Stimulated activated CD8-positive, alpha-beta memory T cell treated with anti-CD3 and anti-CD28 coated beads, Interleukin-7, amount 100 ng/mL, for 1 hour (primary cell): ENCODE measurements at regions not wholly inside any gene's neighbourhood (a gene's known extent, or its start where the extent isn't known, plus 50 kb on each side); places are given as distances from the start of the nearest gene placed in this dataset.

Experiments
- DNase-seq, 2 donors: peaks; one replicate each; pipeline ENCODE4 v3.0.0-alpha.2; 2020; ENCODE audit warnings: low read depth in 2 of 2

DNA sequence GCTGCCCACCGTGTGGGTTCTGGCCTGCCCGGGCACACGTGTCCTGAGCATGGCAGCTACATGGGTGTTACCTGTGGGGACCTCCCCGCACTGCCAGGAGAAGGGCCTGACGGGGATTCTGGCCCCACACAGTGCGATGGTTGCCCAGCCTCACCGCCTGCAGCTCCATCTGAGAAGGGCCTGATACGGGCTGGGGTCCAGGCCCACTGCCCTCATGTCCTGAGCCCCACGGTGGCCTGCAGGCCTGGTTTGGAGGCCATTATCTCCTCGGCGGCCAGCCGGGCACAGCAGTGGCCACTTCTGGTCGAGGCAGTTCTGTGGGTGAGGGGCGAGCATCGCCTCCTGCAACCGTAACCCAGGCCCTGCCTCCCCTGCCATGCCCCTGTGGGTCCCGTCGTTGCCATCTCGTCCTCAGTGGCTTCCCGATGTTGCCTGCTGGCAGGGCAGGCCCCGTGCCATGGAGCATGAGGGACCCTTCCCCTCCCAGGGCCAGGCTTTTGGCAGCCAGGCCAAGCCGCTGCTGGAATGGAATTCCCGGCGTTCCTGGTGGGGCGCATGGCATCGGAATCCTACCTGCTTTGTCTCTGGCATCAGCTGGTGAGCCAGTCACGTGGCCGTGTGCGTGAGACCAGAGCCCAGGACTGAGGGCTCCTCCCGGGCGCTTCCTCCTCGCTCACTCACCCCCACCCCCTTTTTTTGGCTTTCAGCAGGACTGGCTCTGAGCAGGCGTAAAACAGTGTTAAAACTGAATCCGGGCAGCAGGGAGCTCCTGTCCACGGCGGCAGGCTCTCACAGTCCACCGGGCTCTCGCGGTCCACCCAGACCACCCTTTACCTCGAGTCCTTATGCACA, 71.9 kb upstream of the PPARA start:
- no peak for DNase-seq

DNA sequence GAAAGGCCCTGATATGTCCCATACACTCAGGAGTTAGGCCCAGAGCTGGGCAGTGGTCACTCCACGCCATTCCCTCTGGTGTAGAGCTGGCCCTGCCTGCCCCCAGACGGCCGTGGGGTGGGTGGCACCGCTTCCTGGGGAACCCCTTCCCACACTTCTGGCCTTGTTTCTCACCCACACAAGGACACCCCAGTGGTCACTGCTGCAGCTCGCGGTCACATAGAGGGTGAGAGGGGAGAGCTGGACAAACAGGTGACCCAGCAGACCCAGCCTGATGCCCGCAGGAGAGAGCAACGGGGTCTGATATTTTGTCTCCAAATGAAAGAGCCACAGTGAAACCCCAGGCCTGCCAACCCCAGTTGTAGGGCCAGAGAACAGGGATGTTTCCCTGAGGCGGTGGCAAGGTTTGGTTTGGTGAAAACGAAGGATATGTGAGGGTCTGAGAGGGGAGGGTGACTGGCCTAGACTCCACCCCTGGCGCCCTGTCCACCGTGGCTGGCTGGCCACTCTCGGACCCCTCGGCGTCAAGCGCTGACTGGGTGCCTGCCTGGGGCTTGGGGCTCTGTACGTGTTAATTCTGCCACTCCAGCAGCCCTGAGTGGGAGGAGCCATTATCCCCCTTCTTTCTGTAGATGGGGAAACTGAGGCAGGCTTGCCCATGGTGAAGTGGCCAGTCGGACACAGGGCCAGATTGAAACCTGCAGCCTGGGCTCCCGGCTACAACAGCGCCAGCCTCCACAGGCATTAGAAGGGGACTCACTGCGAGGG, 71.0 kb upstream of the PPARA start:
- DNase-seq: no peak

DNA sequence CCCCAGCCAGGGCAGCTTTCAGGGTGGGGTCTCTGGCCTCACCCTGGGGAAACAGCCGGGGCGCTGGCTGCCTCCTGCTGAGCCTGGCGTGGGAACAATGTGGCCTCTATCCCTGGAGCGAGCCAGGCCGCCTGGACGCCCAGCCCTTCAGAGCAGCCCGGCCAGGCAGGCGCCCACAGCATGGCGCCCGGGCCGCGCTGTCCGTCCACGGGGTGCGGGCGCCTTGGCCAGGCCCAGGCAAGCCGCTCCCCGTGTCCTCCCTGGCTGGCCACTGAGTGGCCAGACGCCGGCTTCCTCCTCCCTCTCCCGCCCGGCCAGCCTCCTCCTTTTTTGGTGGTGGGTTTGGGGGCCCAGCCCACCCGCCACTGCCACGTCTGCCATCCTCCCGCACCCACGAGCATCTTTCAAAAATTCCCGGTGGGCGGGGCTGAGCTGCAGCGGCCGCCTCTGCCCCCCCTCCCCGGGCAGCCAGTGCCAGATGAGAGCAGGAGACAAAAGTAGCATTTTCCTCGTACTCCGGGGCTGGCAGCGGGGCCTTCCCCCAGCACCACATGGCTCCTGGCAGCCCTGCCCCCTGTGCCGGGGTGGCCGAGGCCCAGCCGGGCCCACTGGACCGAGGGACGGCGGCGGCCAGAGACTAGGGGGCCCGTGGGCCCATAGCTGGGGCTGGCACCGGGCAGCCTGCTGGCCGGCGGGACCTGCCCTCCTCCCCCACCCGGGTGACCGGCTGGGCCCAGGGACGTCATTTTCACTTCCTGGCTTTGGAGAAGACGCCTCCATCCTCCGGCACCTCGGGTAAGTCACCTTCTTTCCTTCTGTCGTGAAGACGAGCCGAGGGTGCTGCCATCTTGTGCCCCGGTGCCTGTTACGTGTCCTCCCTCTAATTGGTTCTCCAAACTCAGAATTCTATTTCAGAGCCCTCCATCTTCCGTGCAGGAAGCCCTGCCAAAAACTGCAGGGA, 70.2 kb upstream of the PPARA start:
- DNase-seq: no peak

DNA sequence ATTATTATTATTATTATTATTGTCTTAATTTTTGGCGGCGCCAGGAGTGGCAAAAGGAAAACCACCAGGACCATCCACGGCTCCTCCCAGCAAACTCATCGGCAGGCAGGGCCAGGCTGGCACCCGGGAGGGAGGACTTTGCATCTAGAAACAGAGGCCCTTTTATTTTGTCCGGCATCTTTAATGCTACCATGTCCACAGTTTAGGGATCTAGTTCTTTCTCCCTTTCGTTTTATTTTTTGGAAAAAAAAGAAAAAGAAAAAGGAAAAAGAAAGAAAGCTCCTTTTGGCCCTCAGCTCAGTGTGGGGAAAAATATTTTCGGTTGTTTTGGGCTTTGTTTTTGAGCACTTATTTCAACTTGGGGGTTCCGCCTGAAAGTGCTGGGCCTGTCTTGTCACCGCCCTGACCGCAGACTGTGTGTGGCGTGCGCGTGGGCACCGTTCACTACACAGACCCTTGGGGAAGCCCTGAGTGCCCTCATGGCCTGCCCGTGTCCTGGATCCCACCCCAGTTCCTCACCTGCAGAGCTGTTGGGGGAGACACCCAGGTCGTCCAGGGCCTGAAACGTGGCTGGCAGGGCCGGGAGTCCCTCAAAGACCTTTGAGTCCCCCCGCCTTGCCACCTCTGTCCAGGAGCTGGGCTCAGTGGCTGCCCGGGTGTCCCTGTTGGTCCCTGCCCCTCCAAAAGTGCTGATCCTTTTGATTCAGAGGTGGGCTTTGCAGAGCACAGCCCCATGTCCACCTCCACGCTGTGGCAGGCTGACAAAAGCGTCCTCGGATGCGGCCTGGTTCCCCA, 69.1 kb upstream of the PPARA start:
- no peak for DNase-seq

DNA sequence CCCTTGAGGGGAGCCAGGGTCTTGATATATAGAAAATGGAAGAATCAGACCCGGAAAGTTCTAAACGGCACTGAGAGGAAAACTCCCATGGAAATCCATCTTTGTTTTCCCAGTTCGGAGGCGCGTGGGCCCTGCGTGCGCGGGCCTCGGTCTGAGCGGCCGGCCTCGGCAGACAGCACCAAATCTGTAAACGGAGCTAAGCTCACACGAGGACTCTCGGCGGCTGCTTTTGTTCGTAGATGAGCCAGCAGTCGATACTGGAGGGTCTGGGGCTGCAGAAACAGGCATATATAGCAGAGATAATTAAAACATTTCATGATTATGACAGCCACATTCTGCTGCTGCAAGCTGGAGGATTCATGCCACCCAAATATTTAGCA, 68.5 kb upstream of the PPARA start:
- DNase-seq: no peak

DNA sequence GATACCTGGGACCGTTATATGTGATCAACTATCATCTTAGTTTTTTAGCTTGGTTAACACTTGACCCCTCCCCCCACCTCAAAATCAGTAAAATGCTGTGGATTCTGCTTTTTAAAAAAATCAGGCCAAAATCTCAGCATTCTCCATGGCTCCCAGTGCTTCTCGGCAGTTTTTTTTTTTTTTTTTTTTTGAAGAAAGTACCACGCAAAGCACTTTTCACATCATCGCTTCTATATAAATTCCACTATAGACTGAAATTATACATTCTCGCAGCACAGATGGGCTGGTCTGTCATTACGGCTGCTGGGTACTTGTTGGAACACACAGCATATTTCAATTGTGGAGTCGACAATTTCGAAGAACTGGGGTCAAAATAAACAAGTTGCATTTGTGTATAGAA, 67.7 kb upstream of the PPARA start:
- DNase-seq: no peak

DNA sequence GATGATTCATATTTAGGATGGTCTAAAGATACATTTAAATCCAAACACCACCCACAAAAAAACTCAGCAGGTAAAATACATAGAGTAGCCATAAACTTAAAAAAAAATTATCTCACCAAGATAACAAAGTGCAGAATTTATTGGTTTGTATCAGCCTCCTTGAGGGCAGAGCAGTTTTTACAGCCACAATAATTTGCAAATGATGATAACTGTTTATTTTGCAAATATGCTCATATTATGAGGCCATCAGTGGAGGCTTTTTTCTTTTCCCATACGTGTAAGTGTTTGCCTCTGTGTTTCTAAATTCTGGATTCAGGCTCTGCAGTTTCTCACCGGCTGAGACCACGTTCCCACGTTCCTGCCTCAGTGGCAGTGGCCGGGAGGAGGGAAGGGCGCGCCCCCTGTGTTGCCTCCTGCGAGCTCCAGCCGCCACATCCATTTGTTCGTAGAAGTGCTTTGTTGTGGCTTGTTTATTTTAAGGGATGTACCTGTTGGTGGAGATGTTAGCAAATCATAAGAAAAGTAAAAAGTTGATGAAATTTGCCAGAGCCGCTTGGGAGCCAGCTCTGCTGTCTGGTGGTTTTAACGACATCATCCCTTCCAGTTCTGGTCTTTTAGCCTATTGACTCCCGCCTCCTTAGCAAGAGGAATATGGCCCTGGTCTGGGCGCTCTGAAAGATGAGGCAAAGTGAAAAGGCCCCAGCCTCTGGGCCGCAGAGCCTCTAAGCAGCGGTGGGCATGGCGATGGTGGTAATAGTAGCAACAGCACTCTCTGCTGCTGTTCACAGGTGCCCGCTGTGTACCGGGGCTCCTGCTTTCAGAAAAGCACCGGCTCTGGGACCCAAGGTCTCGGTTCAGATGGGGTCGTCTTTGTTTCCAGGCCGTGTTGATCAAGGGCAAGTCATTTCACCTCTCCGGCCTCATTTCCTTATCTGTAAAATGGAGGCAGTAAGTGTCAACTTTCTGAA, 66.7 kb upstream of the PPARA start:
- DNase-seq: no peak

DNA sequence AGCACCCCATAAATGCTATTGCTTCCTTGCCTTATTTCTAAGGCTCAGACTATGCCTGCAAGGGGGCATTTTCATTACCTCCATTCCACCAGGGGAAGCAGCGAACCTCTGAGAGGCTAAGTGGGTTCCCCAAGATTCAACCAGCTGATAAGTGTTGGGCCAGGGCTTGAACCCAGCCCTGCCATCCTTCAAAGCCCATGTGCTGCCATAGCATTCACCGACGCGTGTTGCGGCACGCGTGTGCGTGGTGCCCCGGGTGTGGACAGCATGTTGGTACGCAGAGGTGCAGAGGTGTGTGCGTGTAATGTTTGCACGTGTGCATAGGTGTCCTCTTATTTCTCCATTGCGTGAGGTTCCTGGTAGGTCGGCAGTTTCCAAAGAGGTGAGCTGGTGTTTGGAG, 66.0 kb upstream of the PPARA start:
- no peak for DNase-seq

DNA sequence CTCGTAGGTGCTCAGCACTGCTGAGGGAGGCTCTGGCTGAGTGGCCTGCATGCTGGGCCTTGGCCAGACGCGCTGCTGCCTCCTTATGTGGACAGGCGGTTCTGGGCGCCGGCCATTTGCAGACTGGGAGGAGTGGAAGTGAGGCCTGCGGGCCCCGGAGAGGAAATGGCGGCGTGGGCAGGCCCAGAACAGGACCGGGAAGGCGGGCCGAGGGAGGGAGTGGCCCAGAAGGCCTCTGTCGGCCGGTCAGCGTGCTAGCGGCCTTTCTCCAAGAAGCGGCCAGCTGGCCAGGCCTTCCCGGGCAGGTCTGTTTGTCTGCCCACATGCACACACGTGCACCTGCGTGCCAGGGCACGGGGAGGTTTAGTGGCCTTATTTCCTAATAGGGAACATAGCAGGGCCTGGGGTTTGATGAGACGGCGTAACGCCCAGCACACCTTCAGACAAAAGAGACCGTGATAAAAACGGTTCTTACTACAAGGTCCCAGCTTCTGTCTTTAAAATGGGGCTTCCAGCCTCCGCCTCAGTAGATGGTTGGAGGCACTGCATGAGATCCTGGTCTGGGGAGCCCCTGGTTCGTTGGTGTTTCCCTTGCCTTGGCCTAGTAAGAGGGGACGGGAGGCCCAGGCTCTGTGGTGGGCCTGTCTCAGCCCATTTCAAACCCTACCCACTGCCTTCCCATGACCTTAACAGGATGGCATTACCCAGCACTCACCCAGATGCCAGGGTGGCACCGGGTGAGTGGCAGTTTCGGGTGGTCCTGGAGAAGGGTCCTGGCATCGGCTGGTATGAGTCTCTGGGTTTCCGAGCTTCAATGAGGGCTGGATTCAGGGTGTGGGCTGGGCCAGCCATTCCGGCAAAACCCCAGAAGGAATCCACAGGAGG, 65.1 kb upstream of the PPARA start:
- DNase-seq: no peak

DNA sequence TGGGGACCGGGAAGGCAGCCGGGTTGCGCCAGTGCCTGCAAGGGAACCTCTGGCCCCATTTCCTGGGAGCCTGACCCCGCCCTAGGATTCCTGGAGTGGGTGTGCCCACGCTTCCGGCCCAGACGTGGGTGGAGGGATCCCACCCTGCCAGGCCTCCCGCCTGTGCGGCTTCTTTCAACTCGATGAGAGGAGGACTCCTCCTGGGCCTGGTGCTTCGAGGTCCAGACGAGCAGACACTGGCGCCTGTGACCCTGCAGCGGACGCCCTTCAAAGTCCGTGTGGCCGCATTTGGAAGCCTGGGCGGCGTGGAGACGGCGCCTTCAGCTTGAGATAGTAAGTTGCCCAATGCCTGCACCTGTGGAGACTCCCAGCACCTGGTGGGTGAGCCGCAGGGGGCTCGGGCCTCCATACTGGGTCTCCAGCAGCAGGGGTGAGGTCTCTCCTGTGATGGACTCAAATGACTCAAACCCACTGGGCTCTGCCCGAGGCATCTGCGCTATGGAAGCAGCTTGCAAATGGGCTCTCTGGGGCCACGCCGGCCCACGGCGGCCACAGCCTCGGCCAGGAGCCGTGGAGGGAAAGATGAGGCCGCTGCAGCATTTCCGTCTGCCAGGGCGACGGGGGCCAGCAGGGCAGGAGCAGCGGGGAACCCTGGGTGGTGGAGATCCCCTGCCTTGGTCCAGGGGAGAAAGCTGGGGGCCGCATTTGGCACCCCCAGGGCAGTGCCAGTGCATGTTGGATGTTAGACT, 64.3 kb upstream of the PPARA start:
- no peak for DNase-seq

DNA sequence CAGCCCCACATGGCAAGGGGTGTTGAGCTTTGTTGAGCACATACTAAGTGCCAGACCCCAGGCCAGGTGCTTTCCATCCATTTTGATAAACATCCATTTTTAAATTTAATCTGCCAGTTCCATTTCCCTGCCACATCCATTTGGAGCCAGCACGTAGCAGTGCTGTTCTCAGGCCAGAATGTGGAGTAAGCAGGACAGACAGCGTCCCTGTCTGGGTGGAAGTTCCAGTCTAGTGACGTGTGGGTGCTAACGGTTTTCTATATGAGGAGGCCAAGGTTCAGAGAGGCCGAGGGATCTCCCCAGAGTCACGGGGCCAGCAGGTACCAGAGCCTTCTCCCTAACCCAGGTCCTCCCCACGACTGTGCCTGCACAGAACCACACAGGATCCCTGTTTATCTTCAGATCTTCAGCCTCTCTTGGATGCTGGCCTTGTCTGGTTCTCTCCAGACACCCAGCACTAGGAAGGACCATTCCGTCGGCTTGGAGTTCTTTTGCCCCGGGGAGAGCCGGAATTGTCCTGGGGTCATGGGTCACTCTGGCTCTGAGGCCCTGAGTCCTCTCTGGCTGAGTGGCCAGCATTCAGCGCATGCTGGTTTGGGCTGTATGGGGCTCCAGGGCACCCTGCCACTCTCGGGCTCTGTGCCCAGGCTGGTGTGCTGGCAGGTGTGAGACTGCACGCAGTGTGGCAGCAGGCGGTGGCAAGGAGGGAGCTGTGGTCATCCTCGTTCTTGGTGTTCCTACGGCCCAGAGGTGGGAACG, 63.6 kb upstream of the PPARA start:
- DNase-seq: no peak

DNA sequence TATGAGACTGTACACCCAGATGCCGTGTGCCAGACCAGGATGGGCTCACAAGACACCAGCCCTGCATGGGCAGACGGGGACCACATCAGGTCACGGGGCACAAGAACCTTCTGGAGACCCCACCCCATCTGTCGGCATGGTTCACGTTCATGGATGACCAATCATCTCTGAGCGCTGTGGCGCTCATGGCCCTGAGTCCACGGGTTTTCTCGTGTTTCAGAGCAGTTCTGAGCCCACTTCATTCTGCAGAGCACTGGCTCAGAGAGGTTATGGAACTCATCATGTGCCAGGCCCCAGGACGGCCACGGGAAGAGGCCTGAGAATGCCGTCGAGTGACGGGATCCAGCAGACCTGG, 63.0 kb upstream of the PPARA start:
- no peak for DNase-seq

DNA sequence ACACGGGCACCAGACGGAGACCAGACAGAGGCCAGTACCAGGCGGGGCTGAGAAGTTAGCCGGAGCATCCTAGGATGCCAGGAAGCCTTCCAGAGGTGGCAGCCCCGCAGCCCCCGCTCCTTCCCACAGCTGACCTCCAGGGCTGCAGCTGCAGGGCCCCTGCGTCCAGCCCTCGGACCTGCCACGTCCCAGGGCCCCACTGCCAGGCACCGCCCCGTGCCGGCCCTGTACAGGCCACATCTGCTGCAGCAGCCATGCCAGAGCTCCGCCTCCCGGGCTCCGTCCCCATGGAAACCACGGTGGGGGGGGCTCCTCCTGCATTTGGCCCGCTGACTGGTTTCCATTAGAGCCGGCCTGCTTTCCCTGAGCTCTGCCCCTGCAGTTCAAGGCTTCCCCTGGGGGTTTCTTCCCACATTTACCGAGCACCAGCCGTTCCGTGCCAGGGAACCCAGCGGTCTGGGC, 62.5 kb upstream of the PPARA start:
- DNase-seq: no peak

DNA sequence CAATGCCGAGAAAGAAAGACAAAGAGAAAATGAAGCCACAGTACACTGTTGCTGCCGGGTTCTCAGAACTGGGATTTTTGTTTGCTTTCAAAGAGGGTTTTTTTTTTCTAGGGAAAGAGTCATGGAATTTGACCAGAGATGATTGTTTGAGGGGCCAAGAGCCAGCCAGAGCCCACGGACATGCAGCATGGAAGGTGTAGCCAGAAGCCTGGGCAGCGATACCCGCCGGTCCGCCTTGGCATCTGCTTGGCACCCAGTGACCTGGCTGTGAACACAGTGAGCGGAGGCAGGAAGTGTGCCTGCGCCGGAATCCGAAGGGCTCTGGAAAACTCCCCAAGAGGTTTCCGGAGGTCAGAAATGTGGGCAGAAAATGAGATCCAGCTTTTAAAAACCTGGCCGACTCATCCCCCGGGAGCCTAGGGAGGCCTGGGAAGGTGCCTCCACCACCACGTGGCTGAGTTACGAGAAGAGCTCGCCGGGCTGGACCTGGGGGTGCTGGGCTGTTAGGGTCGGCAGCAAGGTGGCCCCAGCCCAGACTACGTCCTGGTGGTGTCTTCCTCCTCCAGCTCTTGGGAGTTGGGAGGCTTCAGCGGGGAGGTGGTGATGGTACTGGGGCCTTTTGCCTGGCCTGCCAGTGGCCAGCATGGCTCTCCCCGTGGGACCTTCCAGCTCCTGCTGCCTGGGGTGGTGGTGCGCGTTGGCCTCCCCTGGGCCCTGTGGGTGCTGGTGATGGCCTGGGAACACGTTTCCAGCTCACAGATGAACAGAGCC, 61.6 kb upstream of the PPARA start:
- no peak for DNase-seq

DNA sequence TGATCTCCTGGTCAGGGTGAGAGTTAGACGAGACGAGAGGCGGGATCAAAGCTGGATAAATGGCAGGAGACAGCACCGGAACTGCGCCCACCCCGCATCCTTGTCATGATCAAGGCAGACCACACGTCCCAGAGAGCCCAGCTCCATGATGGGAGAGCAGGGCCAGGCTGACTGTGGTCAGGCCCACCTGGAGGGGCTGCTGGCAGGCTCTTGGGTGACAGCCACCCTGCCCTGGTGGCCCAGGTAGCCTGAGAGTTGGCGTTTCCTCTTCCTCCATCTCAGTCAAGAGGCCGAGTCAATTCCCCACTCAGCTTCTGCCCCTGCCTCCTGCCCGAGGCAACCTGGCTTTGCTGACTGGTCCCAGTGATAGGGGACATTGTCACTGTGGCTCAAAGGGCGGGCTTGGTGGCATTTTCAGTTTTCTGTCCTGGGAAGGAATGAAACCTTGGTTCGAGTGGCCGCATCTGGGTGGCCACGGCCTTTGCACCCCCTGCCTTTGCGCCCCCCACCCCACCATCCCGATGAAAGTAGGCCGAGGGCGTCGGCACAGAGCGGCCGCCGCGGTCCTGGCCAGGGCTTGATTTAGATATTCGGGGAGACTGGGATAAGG, 60.8 kb upstream of the PPARA start:
- DNase-seq: no peak

DNA sequence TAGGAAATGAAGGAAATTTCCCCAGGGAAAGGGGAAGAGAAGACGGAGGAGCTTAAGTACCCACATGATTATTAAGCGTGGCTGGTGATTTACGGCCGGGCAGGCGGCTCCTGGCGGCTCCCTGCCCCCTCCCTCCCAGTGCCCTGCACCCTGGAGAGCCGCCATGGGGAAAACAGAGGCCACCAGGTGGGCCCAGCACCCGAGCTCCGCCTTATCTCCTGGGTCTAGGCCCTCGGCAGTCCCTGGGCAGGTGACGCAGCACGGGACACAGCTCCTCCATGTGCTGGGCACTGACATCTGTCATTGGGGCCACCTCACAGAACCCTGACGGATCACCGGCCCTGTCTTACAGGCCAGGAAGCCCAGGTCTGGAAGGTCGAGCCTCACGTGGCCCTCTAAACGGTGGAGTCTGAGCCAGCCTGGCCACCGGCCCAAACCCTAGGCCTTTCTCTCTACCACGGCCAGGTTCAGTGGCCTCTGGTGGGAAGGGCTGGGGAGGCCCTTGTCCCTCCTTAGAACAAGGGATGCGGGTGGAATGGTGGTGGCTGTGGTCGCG, 60.2 kb upstream of the PPARA start:
- no peak for DNase-seq
